HL-60 (cell line): ENCODE measurements at regions not wholly inside any gene's neighbourhood (a gene's known extent, or its start where the extent isn't known, plus 50 kb on each side); places are given as distances from the start of the nearest gene placed in this dataset.

Experiments used
- DNase-seq, 2 experiments: peaks; one replicate each; pipeline ENCODE4 v3.0.0-alpha.2; 2010 to 2020; ENCODE audit warnings: low read depth in 1 of 2, low spot score in 1 of 2
- H3K27ac ChIP-seq: fragments of 250-450 bp; sonication (Bioruptor Pico); replicated peaks from 2 replicates; pipeline ENCODE4 v1.5.1; 2020; ENCODE audit warnings: mild to moderate bottlenecking, moderate library complexity
- H3K27me3 ChIP-seq: fragments of 250-450 bp; sonication (Bioruptor Pico); 2 replicates; pipeline ENCODE4 v1.5.1; 2021; ENCODE audit warnings: mild to moderate bottlenecking, moderate library complexity; ENCODE audit not compliant: insufficient read depth, poor library complexity, severe bottlenecking
- H3K4me3 ChIP-seq: replicated peaks from 2 replicates; pipeline ENCODE4 v1.5.1; 2011; ENCODE audit warnings: mild to moderate bottlenecking, control low read depth, low read length; ENCODE audit not compliant: insufficient read depth
- CTCF ChIP-seq: IDR thresholded peaks from one replicate; pipeline ENCODE4 v1.5.1; 2011; ENCODE audit warnings: low read length, control low read depth, inconsistent platforms; ENCODE audit not compliant: insufficient read depth
- GABPA ChIP-seq: IDR thresholded peaks from 2 replicates; pipeline ENCODE4 v1.6.1; 2012; ENCODE audit warnings: low read depth
- POLR2AphosphoS5 ChIP-seq: IDR thresholded peaks from 2 replicates; pipeline ENCODE4 v1.6.1; 2012; ENCODE audit warnings: low read depth
- REST ChIP-seq: IDR thresholded peaks from 2 replicates; pipeline ENCODE4 v1.6.1; 2012; ENCODE audit warnings: low read depth; ENCODE audit not compliant: insufficient replicate concordance
- SPI1 ChIP-seq: IDR thresholded peaks from 2 replicates; pipeline ENCODE4 v1.6.1; 2012; ENCODE audit warnings: low read depth, mild to moderate bottlenecking, borderline replicate concordance

- Histone ChIP-seq H3K27ac (no peak overlapping the region), H3K27me3 (peaks cover 8% of the 10 kb centered on the region), H3K4me3 (no peak overlapping the region)
- TF ChIP-seq REST, result no peak
- no peak for TF ChIP-seq SPI1
- no peak for TF ChIP-seq POLR2AphosphoS5
- no peak for TF ChIP-seq CTCF
- TF ChIP-seq GABPA, result no peak
- DNase-seq, result no peak
Measured at GRCh38 chr13:44283600-44283999, 90.0 kb upstream of the SERP2 start.

DNA sequence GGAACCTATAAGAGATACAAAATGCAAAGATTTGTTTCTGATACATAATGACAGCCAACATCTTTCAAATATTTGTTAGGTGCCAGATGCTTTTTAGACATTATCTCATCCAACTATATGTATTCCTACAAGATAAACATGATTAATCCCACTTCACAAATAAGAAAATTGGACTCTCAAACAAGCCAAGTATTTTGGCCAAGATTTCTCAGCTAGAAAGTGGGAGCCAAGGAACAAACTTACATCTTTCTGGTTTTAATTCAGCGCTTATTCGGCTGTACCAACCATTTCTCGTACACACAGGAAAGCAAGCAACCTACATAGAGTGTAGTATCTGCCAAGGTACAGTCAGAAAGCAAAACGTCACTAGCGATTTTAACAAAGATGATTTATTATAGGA lies 85.7 kb upstream of the SERP2 start:
- no peaks in the 10 kb centered on the region for H3K27me3 ChIP-seq
- H3K27ac ChIP-seq, result no peak overlapping the region
- DNase-seq, result no peak
- no peak overlapping the region for H3K4me3 ChIP-seq
- no peak for TF ChIP-seq POLR2AphosphoS5
- no peak for TF ChIP-seq CTCF
- TF ChIP-seq SPI1, result no peak
- no peak for TF ChIP-seq REST
- TF ChIP-seq GABPA, result no peak

GRCh38 chr13:44292545-44292944 lies 81.1 kb upstream of the SERP2 start:
- Histone ChIP-seq H3K27ac (no peak overlapping the region), H3K4me3 (no peak overlapping the region), H3K27me3 (no peaks in the 10 kb centered on the region)
- TF ChIP-seq POLR2AphosphoS5 (no peak), REST (no peak), GABPA (no peak), SPI1 (no peak), CTCF (no peak)
- no peak for DNase-seq
